AG09309 (cell line): ENCODE measurements at regions not wholly inside any gene's neighbourhood (a gene's known extent, or its start where the extent isn't known, plus 50 kb on each side); places are given as distances from the start of the nearest gene placed in this dataset.

ENCODE experiments used
- DNase-seq: peaks from one replicate; pipeline ENCODE4 v3.0.0-alpha.2; 2010; ENCODE audit warnings: low read depth
- H3K4me3 ChIP-seq: 2 replicates; pipeline ENCODE4 v1.5.1; 2011; ENCODE audit warnings: mild to moderate bottlenecking, low read depth, low read length, moderate library complexity; ENCODE audit not compliant: control insufficient read depth
- CTCF ChIP-seq: IDR thresholded peaks from 2 replicates; pipeline ENCODE4 v1.5.1; 2011; ENCODE audit warnings: mild to moderate bottlenecking, low read depth, low read length, inconsistent platforms; ENCODE audit not compliant: insufficient read depth, control insufficient read depth; ENCODE audit errors: missing control alignments

GRCh38 chr4:85260064-85260463 is 214.9 kb upstream of the ARHGAP24 start:
- H3K4me3 ChIP-seq, result no peak overlapping the region
- DNase-seq, result no peak
- TF ChIP-seq CTCF, result no peak

DNA sequence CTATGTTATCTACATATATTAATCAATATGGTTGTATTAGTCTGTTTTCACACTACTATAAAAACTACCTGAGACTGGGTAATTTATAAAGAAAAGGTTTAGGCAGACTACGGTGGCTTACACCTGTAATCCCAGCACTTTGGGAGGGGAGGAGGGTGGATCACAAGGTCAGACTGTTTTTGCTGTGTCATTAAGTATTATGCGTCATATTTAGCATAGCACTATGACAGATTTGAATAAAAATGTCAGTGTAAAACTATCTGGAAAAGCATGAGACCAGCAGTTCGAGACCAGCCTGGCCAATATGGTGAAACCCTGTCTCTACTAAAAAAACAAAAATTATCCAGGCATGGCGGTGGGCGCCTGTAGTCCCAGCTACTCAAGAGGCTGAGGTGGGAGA is 209.7 kb upstream of the ARHGAP24 start:
- no peak for DNase-seq
- H3K4me3 ChIP-seq, result no peak overlapping the region
- no peak for TF ChIP-seq CTCF

- no peak overlapping the region for H3K4me3 ChIP-seq
- TF ChIP-seq CTCF, result no peak
- no peak for DNase-seq
Measured at GRCh38 chr4:85268188-85268587, 206.8 kb upstream of the ARHGAP24 start.

GRCh38 chr4:85268961-85269360 is 206.0 kb upstream of the ARHGAP24 start:
- TF ChIP-seq CTCF, result no peak
- DNase-seq, result no peak
- H3K4me3 ChIP-seq, result no peak overlapping the region

GRCh38 chr4:85274955-85275354 is 200.0 kb upstream of the ARHGAP24 start:
- no peak for DNase-seq
- no peak for TF ChIP-seq CTCF
- H3K4me3 ChIP-seq, result no peak overlapping the region

DNA sequence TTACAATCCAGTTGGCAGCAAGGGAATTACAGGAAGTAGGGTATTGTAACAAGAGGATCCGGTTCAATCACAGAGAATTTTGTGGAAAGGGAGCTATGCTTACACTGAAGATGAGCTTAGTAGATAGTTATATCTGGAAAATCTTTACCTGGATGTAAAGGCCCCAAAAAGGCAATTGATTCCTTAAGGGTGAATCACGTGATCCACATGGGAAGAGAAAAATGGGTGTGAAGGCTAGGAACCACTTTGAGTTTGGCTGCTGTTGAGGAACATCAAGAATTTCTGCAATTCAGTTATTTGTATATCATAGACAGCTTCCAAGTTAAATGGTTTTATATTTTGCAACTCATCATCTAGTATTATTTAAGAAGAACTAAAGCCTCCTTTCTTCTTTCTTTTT is 194.0 kb upstream of the ARHGAP24 start:
- no peak for TF ChIP-seq CTCF

GRCh38 chr4:85291226-85291625 is 183.7 kb upstream of the ARHGAP24 start:
- no peak for DNase-seq
- TF ChIP-seq CTCF, result no peak
- no peak overlapping the region for H3K4me3 ChIP-seq

More for the DNA sequence above, 194.0 kb upstream of the ARHGAP24 start:
- no peak for DNase-seq
- H3K4me3 ChIP-seq, result no peak overlapping the region
